Mesothelial cell of epicardium (in vitro differentiated cells): ENCODE measurements at regions not wholly inside any gene's neighbourhood (a gene's known extent, or its start where the extent isn't known, plus 50 kb on each side); places are given as distances from the start of the nearest gene placed in this dataset.
"Not testable (repeated sequence)": the region's sequence is repeated elsewhere in the genome, so short reads cannot be mapped to it uniquely, and the experiment has no call there.

Experiments
- DNase-seq, 2 experiments: peaks; one replicate each; pipeline ENCODE4 v3.0.0; 2021; ENCODE audit warnings: low spot score in 2 of 2; ENCODE audit not compliant: unreplicated experiment in 2 of 2
- H3K27ac Mint-ChIP-seq: 2 replicates; pipeline ENCODE4 v1.8.0; 2021; ENCODE audit warnings: mixed read lengths
- H3K27me3 Mint-ChIP-seq: 2 replicates; pipeline ENCODE4 v1.8.0; 2021; ENCODE audit warnings: low read depth, mixed read lengths
- H3K36me3 Mint-ChIP-seq: 2 replicates; pipeline ENCODE4 v1.8.0; 2021; ENCODE audit warnings: mixed read lengths
- H3K4me1 Mint-ChIP-seq: 2 replicates; pipeline ENCODE4 v1.8.0; 2021; ENCODE audit warnings: mixed read lengths
- H3K4me3 Mint-ChIP-seq: 2 replicates; pipeline ENCODE4 v1.8.0; 2021; ENCODE audit warnings: mild to moderate bottlenecking, moderate library complexity, mixed read lengths
- H3K9me3 Mint-ChIP-seq: 2 replicates; pipeline ENCODE4 v1.8.0; 2021; ENCODE audit warnings: mixed read lengths
- TF ChIP-seq, protein P1 (sequence below): fragments of 200-600 bp; sonication (generic); IDR thresholded peaks from one replicate; pipeline ENCODE4 v1.5.0; 2021; ENCODE audit warnings: antibody characterized with exemption; ENCODE audit not compliant: unreplicated experiment

DNA sequence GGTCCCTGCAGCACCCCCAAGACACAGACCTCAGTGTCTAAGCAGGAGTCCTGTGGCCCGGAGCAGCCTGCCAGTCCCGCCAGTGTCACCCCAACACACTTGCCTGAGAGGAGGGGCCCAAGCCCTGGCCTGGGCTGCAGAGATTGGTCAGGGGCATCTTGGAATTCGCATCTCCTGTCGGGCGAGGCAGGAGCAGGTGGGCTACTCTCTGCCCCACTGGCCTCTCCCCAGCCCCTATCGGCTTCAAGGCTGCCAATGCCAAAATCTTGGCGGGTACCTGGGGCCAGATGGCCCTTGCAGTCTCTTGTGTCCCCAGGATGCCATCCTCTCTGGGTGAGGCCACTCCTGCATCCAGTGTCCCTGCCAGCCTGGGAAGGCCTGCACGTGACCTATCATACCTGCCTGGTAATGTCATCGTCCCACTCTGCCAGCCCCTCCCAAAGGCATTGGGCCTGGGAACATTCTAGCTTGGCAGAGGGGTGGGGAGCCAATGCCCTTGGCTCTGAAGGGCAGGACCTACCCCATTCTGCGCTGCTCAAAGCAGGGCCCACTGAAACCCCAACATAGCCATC is 304.6 kb downstream of the CCDC74A start:
- H3K9me3 Mint-ChIP-seq, result not testable (repeated sequence)

DNA sequence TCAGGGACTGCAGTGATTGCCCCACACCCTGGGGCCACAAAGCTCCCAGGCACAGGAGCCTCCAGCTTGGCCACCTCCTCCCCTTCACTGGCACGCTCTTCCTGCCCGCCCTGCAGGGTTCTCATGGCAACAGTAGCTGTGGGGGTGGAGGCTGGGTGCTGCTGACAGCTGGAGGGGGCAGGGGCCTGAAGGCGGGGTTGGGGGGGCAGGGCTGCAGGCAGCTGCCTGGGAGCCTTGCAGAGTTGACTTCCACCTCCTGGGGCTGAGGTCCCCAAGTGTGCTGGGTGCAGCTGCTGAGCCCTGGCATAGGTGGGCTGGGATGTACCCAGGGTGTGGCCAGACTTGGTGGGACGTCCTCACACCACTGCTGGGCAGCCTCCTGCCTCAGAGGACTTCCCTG is 305.2 kb downstream of the CCDC74A start:
- H3K27me3 Mint-ChIP-seq, result peaks cover 14% of the 10 kb centered on the region
- not testable (repeated sequence) for H3K9me3 Mint-ChIP-seq, DNase-seq, H3K36me3 Mint-ChIP-seq, H3K27ac Mint-ChIP-seq, H3K4me1 Mint-ChIP-seq, H3K4me3 Mint-ChIP-seq

More for the DNA sequence above, 304.6 kb downstream of the CCDC74A start:
- not testable (repeated sequence) for H3K36me3 Mint-ChIP-seq, H3K4me1 Mint-ChIP-seq, DNase-seq, H3K27ac Mint-ChIP-seq, H3K4me3 Mint-ChIP-seq, H3K27me3 Mint-ChIP-seq
- TF ChIP-seq, protein P1, sequence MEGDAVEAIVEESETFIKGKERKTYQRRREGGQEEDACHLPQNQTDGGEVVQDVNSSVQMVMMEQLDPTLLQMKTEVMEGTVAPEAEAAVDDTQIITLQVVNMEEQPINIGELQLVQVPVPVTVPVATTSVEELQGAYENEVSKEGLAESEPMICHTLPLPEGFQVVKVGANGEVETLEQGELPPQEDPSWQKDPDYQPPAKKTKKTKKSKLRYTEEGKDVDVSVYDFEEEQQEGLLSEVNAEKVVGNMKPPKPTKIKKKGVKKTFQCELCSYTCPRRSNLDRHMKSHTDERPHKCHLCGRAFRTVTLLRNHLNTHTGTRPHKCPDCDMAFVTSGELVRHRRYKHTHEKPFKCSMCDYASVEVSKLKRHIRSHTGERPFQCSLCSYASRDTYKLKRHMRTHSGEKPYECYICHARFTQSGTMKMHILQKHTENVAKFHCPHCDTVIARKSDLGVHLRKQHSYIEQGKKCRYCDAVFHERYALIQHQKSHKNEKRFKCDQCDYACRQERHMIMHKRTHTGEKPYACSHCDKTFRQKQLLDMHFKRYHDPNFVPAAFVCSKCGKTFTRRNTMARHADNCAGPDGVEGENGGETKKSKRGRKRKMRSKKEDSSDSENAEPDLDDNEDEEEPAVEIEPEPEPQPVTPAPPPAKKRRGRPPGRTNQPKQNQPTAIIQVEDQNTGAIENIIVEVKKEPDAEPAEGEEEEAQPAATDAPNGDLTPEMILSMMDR, result peak; percentile 3

DNA sequence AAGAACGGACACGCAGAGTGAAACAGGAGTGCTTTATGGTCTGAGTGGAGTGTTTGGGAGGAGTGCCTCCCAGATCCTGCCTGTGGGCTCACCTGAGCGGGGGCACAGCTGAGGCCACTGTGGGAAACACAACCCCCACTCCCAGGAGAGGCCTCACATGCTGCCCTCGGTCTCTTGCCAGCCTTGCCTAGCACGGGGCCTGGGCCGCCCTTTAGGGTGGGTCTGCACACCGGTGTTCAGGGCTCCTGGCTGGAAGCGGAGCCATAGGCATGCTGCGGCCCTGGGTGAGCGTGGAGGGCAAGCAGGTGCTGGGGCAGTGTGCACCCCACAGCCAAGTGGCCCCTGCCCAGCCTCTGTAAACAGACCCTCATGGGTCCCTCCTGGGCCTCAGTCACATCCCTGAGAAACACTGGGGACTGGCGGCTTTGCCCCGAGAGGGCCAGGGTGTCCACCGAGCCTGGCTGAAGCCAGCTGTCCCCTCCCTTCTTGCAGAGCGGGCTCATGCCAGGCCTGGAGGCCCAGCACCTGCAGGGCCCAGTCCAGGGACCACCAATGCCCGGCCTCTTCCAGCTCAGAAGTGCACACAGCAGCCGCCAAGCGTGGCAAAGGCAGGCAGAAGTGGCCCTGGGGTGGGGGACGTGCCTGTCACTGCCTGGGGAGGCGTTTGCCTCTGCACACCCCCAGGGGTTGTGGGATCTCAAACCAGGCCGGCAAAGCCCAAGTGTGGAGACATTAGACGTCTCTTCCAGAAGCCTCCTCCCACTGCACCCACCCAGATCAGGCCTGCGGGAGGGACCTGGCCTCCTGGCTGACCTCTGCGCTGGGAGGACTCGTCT is 305.9 kb downstream of the CCDC74A start:
- DNase-seq, H3K27ac Mint-ChIP-seq, H3K4me3 Mint-ChIP-seq, H3K36me3 Mint-ChIP-seq, H3K4me1 Mint-ChIP-seq, H3K9me3 Mint-ChIP-seq: not testable (repeated sequence)
- H3K27me3 Mint-ChIP-seq, result peaks cover 19% of the 10 kb centered on the region

DNA sequence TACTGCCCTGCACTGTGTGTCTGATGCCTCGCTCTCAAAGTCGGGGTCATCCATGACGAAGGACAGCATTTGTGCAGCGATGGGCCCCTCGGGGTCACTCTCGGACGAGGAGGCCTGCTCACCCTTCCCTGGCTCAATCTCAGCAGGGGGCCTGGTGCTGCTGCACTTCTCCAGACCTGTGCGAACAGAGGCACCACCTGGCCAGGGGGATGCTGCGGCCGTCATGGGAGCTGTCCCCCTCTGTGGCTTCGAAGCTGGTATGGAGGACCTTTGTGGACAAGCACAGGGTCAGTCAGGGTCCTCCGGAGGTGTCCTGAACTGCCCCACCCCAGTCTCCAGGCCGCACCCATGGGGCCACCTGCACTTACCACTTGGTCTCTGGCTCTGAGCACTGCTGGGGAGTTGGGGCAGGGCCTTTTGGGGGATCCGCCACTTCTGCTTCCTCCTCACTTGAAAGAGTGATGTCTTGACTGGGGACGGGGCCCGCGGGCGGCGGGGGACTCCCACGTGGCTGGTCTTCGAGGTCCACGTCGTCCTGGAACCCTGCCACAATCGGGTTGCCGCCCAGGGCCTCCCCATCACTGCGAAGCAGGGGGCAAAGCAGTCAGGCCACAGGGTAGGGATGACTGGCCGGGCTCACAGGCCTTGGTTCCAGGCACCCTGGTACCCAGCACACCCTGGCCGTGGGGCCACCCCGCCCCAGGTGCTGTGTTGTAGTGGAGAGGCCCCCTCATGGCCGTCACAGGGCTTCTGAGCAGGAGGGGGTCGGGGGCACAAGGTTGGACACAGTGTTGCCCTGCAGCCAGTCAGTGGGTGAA is 306.7 kb downstream of the CCDC74A start:
- not testable (repeated sequence) for H3K4me3 Mint-ChIP-seq, H3K27ac Mint-ChIP-seq, DNase-seq, H3K36me3 Mint-ChIP-seq, H3K9me3 Mint-ChIP-seq, H3K4me1 Mint-ChIP-seq
- peaks cover 21% of the 10 kb centered on the region for H3K27me3 Mint-ChIP-seq

DNA sequence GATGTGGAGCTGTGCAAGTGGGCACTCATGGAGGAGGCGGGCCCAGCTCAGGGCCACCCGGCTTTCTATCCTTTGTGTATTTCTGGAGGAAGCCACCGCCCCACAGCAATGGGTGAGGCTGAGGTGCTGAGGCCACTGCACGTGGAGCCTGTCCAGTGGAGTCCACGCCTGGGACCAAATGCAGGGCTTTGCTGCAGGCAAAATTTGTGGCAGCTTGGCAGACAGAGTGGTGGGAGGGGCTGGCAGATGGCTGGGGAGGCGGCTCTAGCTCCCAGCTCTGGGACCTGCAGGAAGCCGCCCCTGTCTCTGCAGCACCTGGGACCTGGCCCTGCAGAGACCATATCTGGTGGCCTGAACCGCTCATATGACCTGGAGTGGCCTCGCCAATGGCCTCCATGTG is 307.3 kb downstream of the CCDC74A start:
- not testable (repeated sequence) for DNase-seq, H3K36me3 Mint-ChIP-seq, H3K4me1 Mint-ChIP-seq, H3K27ac Mint-ChIP-seq, H3K4me3 Mint-ChIP-seq, H3K9me3 Mint-ChIP-seq
- peaks cover 21% of the 10 kb centered on the region for H3K27me3 Mint-ChIP-seq

DNA sequence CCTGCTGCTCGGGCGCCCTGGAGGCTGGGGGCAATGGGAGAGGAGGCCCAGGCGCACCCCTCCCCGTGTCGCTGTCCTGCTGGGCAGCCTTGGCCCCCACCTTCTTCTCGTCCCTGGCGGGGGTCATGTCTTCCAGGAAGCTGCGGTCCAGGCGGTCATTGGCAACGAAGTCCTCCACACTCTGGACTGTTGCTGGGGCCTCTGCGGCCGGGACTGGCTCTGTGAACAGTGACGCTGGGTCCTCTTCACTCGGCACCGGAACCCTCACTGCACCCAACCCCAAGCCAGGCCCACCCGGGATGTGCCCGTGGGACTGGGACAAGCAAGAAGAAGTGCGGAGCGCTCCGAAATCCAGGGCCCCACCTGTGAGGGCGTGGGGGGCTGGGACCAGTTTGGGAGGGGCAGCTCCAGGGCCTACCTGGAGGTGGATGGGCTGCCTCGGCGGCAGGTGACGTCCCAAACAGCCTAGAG is 308.0 kb downstream of the CCDC74A start:
- Mint-ChIP-seq H3K27me3 (peaks cover 21% of the 10 kb centered on the region), H3K9me3 (no peaks in the 10 kb centered on the region), H3K36me3 (no peaks in the 10 kb centered on the region), H3K4me1 (no peaks in the 10 kb centered on the region), H3K27ac (no peak overlapping the region), H3K4me3 (no peak overlapping the region)
- no peak for DNase-seq
- TF ChIP-seq, protein P1, result no peak

DNA sequence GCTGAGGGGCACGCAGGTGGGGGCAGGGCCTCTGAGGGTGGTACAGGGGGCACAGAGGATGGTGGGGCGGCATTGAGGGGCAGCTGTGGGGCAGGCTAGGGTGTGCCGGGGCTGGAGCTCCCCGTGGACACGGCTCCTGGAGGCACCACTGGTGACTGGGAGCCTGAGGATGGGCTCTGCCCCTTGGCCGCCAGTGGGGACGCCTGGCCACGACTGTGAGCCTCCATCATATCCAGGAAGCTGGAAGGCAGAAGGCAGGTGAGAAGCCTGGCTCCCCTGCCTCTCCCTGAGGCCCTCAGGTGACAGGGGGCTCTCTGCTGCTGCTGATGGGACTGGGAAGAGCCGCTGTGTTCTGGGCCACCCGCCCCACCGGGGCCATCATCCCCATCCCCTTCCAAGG is 308.4 kb downstream of the CCDC74A start:
- not testable (repeated sequence) for H3K4me1 Mint-ChIP-seq, H3K4me3 Mint-ChIP-seq, H3K9me3 Mint-ChIP-seq, H3K36me3 Mint-ChIP-seq, H3K27ac Mint-ChIP-seq, DNase-seq
- H3K27me3 Mint-ChIP-seq, result peaks cover 21% of the 10 kb centered on the region

DNA sequence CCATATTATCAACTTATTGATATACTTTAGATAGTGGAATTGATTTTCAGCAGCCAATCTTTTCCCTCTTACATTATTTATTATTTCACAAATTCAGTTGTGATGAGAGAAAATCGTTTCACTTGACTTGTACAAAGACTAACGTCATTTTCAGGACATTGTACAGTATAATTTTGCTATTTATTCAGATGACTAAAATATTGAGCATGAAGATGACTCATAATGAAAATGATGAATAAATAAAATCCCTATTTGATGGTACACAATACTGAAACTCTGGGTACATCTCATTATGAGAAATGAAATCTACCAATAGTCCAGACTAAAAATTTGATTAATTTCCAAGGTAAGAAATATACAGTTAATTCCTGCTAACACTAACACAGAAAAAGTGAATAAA is 316.4 kb downstream of the CCDC74A start:
- H3K4me1 Mint-ChIP-seq, H3K36me3 Mint-ChIP-seq, H3K9me3 Mint-ChIP-seq, DNase-seq, H3K4me3 Mint-ChIP-seq, H3K27me3 Mint-ChIP-seq, H3K27ac Mint-ChIP-seq: not testable (repeated sequence)

DNA sequence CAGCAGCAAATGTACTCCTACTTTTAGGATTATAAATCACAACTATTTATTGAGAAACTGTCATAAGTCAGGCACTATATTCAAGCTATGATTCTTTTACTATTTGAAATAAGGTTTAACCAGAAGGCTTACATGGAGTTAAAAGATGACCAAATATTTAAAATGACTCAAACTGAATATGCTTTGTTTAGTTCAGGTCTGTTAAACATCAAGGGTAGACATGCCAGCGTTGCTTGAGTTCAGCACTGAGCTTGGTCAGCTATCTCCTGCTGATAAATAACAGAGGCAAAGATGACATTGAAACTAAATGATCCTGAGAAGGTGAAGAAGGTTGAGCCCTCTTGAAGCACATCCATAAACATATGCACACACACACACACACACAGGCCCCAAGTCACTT is 305.6 kb downstream of the ANKRD30BL start:
- H3K4me1 Mint-ChIP-seq, H3K27me3 Mint-ChIP-seq, H3K27ac Mint-ChIP-seq, H3K36me3 Mint-ChIP-seq, H3K4me3 Mint-ChIP-seq, H3K9me3 Mint-ChIP-seq, DNase-seq: not testable (repeated sequence)
